ENCODE measurements at regions not wholly inside any gene's neighbourhood (a gene's known extent, or its start where the extent isn't known, plus 50 kb on each side); places are given as distances from the start of the nearest gene placed in this dataset.

- no peak for TF ChIP-seq EZH2 (IDR thresholded peaks at IDR 0.05; ENCODE audit: insufficient read depth, poor library complexity, severe bottlenecking)
- no peak for TF ChIP-seq EZH2phosphoT487 (IDR thresholded peaks at IDR 0.05; ENCODE audit: insufficient read depth, low read depth)
Observed at GRCh38 chr2:104286841-104287240, 567.1 kb upstream of the POU3F3 start.

Data from GM23248 (cell line).